GM06990 (cell line): ENCODE measurements at regions not wholly inside any gene's neighbourhood (a gene's known extent, or its start where the extent isn't known, plus 50 kb on each side); places are given as distances from the start of the nearest gene placed in this dataset.

Source experiments
- DNase-seq: peaks from one replicate; pipeline ENCODE4 v3.0.0-alpha.2; 2011; ENCODE audit not compliant: insufficient read length; ENCODE audit errors: extremely low read depth
- H3K27me3 ChIP-seq: replicated peaks from 2 replicates; pipeline ENCODE4 v1.6.0; 2011; ENCODE audit warnings: low read length; ENCODE audit not compliant: control insufficient read depth, insufficient read depth
- H3K36me3 ChIP-seq: 2 replicates; pipeline ENCODE4 v1.5.1; 2011; ENCODE audit warnings: low read length; ENCODE audit not compliant: control insufficient read depth, insufficient read depth
- H3K4me3 ChIP-seq: replicated peaks from 2 replicates; pipeline ENCODE4 v1.5.1; 2011; ENCODE audit warnings: low read depth, mild to moderate bottlenecking, control low read depth, low read length
- CTCF ChIP-seq: IDR thresholded peaks from 2 replicates; pipeline ENCODE4 v1.5.1; 2011; ENCODE audit warnings: low read length, control low read depth, mild to moderate bottlenecking, inconsistent platforms; ENCODE audit not compliant: insufficient read depth, poor library complexity, severe bottlenecking

- no peak for TF ChIP-seq CTCF
- H3K27me3 ChIP-seq: no peaks in the 10 kb centered on the region
- no peak for DNase-seq
- H3K4me3 ChIP-seq: no peak overlapping the region
- H3K36me3 ChIP-seq: no peaks in the 10 kb centered on the region
These were observed 226.9 kb upstream of the KYNU start for GRCh38 chr2:142650601-142651000.

- no peaks in the 10 kb centered on the region for H3K27me3 ChIP-seq
- DNase-seq: no peak
- H3K4me3 ChIP-seq: no peak overlapping the region
- no peaks in the 10 kb centered on the region for H3K36me3 ChIP-seq
- TF ChIP-seq CTCF: no peak
These were observed 227.9 kb upstream of the KYNU start for GRCh38 chr2:142649581-142649980.

- no peak overlapping the region for H3K4me3 ChIP-seq
- DNase-seq: no peak
- H3K27me3 ChIP-seq: no peaks in the 10 kb centered on the region
- no peaks in the 10 kb centered on the region for H3K36me3 ChIP-seq
- no peak for TF ChIP-seq CTCF
These were observed 234.8 kb upstream of the KYNU start for GRCh38 chr2:142642650-142643049.

GRCh38 chr2:142629193-142629592 is 248.3 kb upstream of the KYNU start:
- H3K27me3 ChIP-seq: no peaks in the 10 kb centered on the region
- TF ChIP-seq CTCF: no peak
- no peak for DNase-seq

GRCh38 chr2:142621287-142621686 is 256.2 kb upstream of the KYNU start:
- no peaks in the 10 kb centered on the region for H3K36me3 ChIP-seq
- TF ChIP-seq CTCF: no peak
- no peak overlapping the region for H3K4me3 ChIP-seq
- no peak for DNase-seq
- H3K27me3 ChIP-seq: no peaks in the 10 kb centered on the region

More at GRCh38 chr2:142629193-142629592, 248.3 kb upstream of the KYNU start:
- no peaks in the 10 kb centered on the region for H3K36me3 ChIP-seq
- H3K4me3 ChIP-seq: no peak overlapping the region

- Histone ChIP-seq H3K27me3 (no peaks in the 10 kb centered on the region), H3K36me3 (no peaks in the 10 kb centered on the region), H3K4me3 (no peak overlapping the region)
- TF ChIP-seq CTCF: no peak
- DNase-seq: no peak
These were observed 260.0 kb upstream of the KYNU start for GRCh38 chr2:142617461-142617860.
